ENCODE measurements at regions not wholly inside any gene's neighbourhood (a gene's known extent, or its start where the extent isn't known, plus 50 kb on each side); places are given as distances from the start of the nearest gene placed in this dataset.

GRCh38 chrX:45868425-45868824, 667.7 kb upstream of the DIPK2B start:
- TF ChIP-seq, protein P1, sequence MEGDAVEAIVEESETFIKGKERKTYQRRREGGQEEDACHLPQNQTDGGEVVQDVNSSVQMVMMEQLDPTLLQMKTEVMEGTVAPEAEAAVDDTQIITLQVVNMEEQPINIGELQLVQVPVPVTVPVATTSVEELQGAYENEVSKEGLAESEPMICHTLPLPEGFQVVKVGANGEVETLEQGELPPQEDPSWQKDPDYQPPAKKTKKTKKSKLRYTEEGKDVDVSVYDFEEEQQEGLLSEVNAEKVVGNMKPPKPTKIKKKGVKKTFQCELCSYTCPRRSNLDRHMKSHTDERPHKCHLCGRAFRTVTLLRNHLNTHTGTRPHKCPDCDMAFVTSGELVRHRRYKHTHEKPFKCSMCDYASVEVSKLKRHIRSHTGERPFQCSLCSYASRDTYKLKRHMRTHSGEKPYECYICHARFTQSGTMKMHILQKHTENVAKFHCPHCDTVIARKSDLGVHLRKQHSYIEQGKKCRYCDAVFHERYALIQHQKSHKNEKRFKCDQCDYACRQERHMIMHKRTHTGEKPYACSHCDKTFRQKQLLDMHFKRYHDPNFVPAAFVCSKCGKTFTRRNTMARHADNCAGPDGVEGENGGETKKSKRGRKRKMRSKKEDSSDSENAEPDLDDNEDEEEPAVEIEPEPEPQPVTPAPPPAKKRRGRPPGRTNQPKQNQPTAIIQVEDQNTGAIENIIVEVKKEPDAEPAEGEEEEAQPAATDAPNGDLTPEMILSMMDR (IDR thresholded peaks at IDR 0.05): no peak
- peaks cover 4% of the 10 kb centered on the region for H3K27me3 ChIP-seq
- no peak for DNase-seq

DNA sequence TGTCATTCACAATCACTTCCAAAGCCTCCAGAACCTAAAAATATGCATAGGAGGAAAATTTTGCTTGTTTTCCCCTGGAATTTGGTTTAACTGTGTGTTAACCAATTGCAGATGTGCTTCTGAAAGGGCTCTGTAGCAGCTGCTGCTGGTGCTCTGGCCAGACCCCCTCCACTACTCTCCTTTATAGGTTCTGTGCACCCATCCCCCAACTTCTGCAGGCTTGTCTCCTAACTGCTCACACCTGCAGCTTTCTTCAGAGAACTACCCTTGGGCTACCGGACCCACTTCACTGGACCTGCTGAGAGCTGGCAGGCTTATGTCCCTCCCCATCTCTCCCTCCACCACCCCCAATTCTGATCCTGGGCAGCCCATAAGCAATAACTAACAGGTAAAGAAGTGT, 662.1 kb upstream of the DIPK2B start:
- Histone ChIP-seq H3K9ac (ENCODE audit: low read depth in 2 of 2, low read length in 2 of 2) (no peak overlapping the region), H3K4me3 (no peak overlapping the region), H3K9me3 (no peaks in the 10 kb centered on the region), H3K4me1 (no peaks in the 10 kb centered on the region), H3K27ac (no peak overlapping the region), H3K27me3 (no peaks in the 10 kb centered on the region), H3K36me3 (no peaks in the 10 kb centered on the region)
- TF ChIP-seq, protein P1 (IDR thresholded peaks at IDR 0.05): no peak
- no peak for DNase-seq
- intact Hi-C loops (cut with DNase I): no loop called here

More at GRCh38 chrX:45868425-45868824, 667.7 kb upstream of the DIPK2B start:
- no peaks in the 10 kb centered on the region for H3K4me1 ChIP-seq
- no peak overlapping the region for H3K4me3 ChIP-seq
- no peaks in the 10 kb centered on the region for H3K9me3 ChIP-seq
- no peaks in the 10 kb centered on the region for H3K36me3 ChIP-seq
- no peak overlapping the region for H3K9ac ChIP-seq (ENCODE audit: low read depth in 2 of 2, low read length in 2 of 2)
- H3K27ac ChIP-seq: no peak overlapping the region
- intact Hi-C loops (cut with DNase I): no loop called here

- Histone ChIP-seq H3K27me3 (no peaks in the 10 kb centered on the region), H3K27ac (no peak overlapping the region), H3K9me3 (no peaks in the 10 kb centered on the region), H3K9ac (ENCODE audit: low read depth in 2 of 2, low read length in 2 of 2) (no peak overlapping the region), H3K36me3 (no peaks in the 10 kb centered on the region), H3K4me3 (no peak overlapping the region), H3K4me1 (no peaks in the 10 kb centered on the region)
- intact Hi-C loops (cut with DNase I): no loop called here
- no peak for DNase-seq
- TF ChIP-seq, protein P1 (IDR thresholded peaks at IDR 0.05): no peak
These were observed 659.8 kb upstream of the DIPK2B start for GRCh38 chrX:45860450-45860849.

- no peak for DNase-seq
- no peak overlapping the region for H3K27ac ChIP-seq
- H3K4me3 ChIP-seq: no peak overlapping the region
- no peaks in the 10 kb centered on the region for H3K4me1 ChIP-seq
- TF ChIP-seq, protein P1 (IDR thresholded peaks at IDR 0.05): no peak
- no peaks in the 10 kb centered on the region for H3K36me3 ChIP-seq
- no peak overlapping the region for H3K9ac ChIP-seq (ENCODE audit: low read depth in 2 of 2, low read length in 2 of 2)
- no peaks in the 10 kb centered on the region for H3K27me3 ChIP-seq
- H3K9me3 ChIP-seq: no peaks in the 10 kb centered on the region
- intact Hi-C loops (cut with DNase I): no loop called here
These were observed 658.7 kb upstream of the DIPK2B start for GRCh38 chrX:45859407-45859806.

DNA sequence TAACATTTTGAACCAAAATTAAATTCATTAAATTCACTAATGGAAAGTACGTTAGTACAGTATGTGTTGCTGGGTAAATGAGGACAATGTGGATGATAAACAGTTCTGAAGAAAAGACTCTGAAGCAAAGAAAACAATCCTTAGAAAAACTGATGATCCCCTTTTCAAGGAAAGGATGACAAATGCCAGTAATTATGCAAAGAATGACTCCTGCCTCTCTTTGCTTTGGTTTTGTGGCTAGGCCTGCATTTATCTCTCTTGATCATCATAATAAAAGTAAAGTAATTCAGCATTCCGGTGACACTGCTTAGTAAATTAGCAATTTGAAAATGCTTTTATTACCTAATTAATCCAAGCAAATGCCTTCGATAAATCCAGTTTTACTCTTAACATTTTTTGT, 652.2 kb upstream of the DIPK2B start:
- TF ChIP-seq, protein P1 (IDR thresholded peaks at IDR 0.05): no peak
- no peaks in the 10 kb centered on the region for H3K36me3 ChIP-seq
- no peak overlapping the region for H3K27ac ChIP-seq

More for the DNA sequence above, 652.2 kb upstream of the DIPK2B start:
- Histone ChIP-seq H3K4me1 (no peaks in the 10 kb centered on the region), H3K9me3 (no peaks in the 10 kb centered on the region), H3K9ac (ENCODE audit: low read depth in 2 of 2, low read length in 2 of 2) (no peak overlapping the region), H3K27me3 (no peaks in the 10 kb centered on the region), H3K4me3 (no peak overlapping the region)
- DNase-seq: no peak
- intact Hi-C loops (cut with DNase I): no loop called here

All from colonic mucosa (tissue), 4 donors.